Stomach (tissue), 4 donors: ENCODE measurements at regions not wholly inside any gene's neighbourhood (a gene's known extent, or its start where the extent isn't known, plus 50 kb on each side); places are given as distances from the start of the nearest gene placed in this dataset.

Experiments used
- EP300 ChIP-seq: sonication (generic); formaldehyde crosslinking; IDR thresholded peaks from one replicate; pipeline ENCODE4 v1.6.1; 2017; ENCODE audit warnings: antibody characterized with exemption
- POLR2A ChIP-seq, 4 donors: fragments of 450-650 bp; IDR thresholded peaks; one replicate each; pipeline ENCODE4 v1.6.1; 2016; ENCODE audit warnings: antibody characterized with exemption in 4 of 4, control low read depth in 2 of 4, mild to moderate bottlenecking in 1 of 4, moderate library complexity in 1 of 4
- POLR2AphosphoS5 ChIP-seq, 3 donors: sonication (generic); formaldehyde crosslinking; IDR thresholded peaks; one replicate each; pipeline ENCODE4 v1.6.1; 2016; ENCODE audit warnings: antibody characterized with exemption in 3 of 3
- TF ChIP-seq, protein P1 (sequence below), 7 experiments: fragments of 450-650 bp in 4 of 7; fragments of 200-600 bp in 3 of 7; sonication (generic) in 3 of 7; IDR thresholded peaks; one replicate each; pipeline ENCODE4 v1.5.1; 2016 to 2019; ENCODE audit warnings: antibody characterized with exemption in 7 of 7, control low read depth in 2 of 7, mild to moderate bottlenecking in 1 of 7

DNA sequence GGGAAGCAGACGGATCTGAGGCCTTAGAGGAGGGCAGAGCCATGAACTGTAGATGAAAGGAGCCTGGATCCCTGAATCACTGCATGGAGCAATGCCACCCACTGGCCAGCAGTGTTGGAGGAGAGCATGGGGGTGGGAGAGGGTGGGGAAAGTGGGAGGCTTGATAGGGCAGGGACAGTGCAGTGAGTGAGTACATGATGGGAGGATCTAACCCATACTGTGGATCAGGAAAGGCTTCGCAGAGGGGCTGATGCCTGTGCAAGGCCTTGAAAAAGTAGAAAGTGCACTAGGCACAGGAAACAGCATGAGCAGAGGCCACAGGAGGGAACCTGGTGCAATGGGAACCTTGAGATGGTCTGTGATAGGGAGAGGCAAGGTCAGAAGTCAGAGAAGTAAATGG is 391.9 kb downstream of the PTPRU start:
- TF ChIP-seq, protein P1, sequence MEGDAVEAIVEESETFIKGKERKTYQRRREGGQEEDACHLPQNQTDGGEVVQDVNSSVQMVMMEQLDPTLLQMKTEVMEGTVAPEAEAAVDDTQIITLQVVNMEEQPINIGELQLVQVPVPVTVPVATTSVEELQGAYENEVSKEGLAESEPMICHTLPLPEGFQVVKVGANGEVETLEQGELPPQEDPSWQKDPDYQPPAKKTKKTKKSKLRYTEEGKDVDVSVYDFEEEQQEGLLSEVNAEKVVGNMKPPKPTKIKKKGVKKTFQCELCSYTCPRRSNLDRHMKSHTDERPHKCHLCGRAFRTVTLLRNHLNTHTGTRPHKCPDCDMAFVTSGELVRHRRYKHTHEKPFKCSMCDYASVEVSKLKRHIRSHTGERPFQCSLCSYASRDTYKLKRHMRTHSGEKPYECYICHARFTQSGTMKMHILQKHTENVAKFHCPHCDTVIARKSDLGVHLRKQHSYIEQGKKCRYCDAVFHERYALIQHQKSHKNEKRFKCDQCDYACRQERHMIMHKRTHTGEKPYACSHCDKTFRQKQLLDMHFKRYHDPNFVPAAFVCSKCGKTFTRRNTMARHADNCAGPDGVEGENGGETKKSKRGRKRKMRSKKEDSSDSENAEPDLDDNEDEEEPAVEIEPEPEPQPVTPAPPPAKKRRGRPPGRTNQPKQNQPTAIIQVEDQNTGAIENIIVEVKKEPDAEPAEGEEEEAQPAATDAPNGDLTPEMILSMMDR (IDR thresholded peaks at IDR 0.05) = no peak
- TF ChIP-seq POLR2A (IDR thresholded peaks at IDR 0.05) (no peak), POLR2AphosphoS5 (IDR thresholded peaks at IDR 0.05) (no peak), EP300 (no peak)
